ENCODE measurements at regions not wholly inside any gene's neighbourhood (a gene's known extent, or its start where the extent isn't known, plus 50 kb on each side); places are given as distances from the start of the nearest gene placed in this dataset.
A peak's percentile ranks its signal among the peaks of the same experiment; 100 is the strongest.

- peaks cover 52% of the 10 kb centered on the region for H3K27me3 ChIP-seq (ENCODE audit: control insufficient read depth, insufficient read depth, low read length)
- no peak overlapping the region for H3K4me2 ChIP-seq (ENCODE audit: low read length)
- no peak overlapping the region for H3K9ac ChIP-seq (ENCODE audit: low read depth, low read length)
- H3K4me1 ChIP-seq (ENCODE audit: control insufficient read depth, insufficient read depth, low read length) = peaks cover 4% of the 10 kb centered on the region
- no peaks in the 10 kb centered on the region for H3K36me3 ChIP-seq (ENCODE audit: insufficient read depth, low read length)
- H3K4me3 ChIP-seq (ENCODE audit: low read length) = no peak overlapping the region
- no peaks in the 10 kb centered on the region for H3K9me3 ChIP-seq (replicated peaks; ENCODE audit: low read length)
These were observed 50.7 kb upstream of the ACOT11 start for GRCh38 chr1:54497338-54497737.

- Histone ChIP-seq H3K9me3 (replicated peaks; ENCODE audit: low read length) (no peaks in the 10 kb centered on the region), H3K27me3 (ENCODE audit: control insufficient read depth, insufficient read depth, low read length) (peaks cover 42% of the 10 kb centered on the region), H3K4me1 (ENCODE audit: control insufficient read depth, insufficient read depth, low read length) (peaks cover 4% of the 10 kb centered on the region), H3K36me3 (ENCODE audit: insufficient read depth, low read length) (no peaks in the 10 kb centered on the region), H3K9ac (ENCODE audit: low read depth, low read length) (no peak overlapping the region), H3K4me3 (ENCODE audit: low read length) (no peak overlapping the region), H3K4me2 (ENCODE audit: low read length) (no peak overlapping the region)
These were observed 52.1 kb upstream of the ACOT11 start for GRCh38 chr1:54495954-54496353.

DNA sequence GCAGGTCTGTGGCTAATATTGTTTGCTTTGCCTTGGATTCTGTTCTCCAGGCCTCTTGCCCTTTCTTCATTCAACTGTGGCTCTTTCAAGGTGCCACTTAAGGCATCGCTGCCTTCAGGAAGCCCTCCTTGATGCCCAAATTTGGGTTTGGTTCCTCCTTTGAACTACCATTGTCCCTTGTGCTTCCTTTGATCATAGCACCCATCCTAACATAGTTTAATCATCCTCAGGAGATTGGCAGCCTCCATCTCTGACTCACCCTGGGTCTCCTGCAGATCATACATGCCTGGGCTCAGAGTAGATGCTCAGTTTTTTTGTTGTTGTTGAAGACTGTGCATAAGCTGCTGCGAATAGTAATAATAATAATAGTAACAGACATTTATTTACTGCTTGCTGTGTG, 54.4 kb upstream of the ACOT11 start:
- no peak overlapping the region for H3K4me3 ChIP-seq (ENCODE audit: low read length)
- H3K36me3 ChIP-seq (ENCODE audit: insufficient read depth, low read length) = no peaks in the 10 kb centered on the region
- no peaks in the 10 kb centered on the region for H3K4me1 ChIP-seq (ENCODE audit: control insufficient read depth, insufficient read depth, low read length)
- no peaks in the 10 kb centered on the region for H3K9me3 ChIP-seq (replicated peaks; ENCODE audit: low read length)
- peaks cover 28% of the 10 kb centered on the region for H3K27me3 ChIP-seq (ENCODE audit: control insufficient read depth, insufficient read depth, low read length)
- H3K4me2 ChIP-seq (ENCODE audit: low read length) = no peak overlapping the region
- no peak overlapping the region for H3K9ac ChIP-seq (ENCODE audit: low read depth, low read length)

- H3K9me3 ChIP-seq (replicated peaks; ENCODE audit: low read length) = no peaks in the 10 kb centered on the region
- H3K4me3 ChIP-seq (ENCODE audit: low read length) = no peak overlapping the region
- peaks cover 8% of the 10 kb centered on the region for H3K4me1 ChIP-seq (ENCODE audit: control insufficient read depth, insufficient read depth, low read length)
- peaks cover 12% of the 10 kb centered on the region for H3K27me3 ChIP-seq (ENCODE audit: control insufficient read depth, insufficient read depth, low read length)
- no peaks in the 10 kb centered on the region for H3K36me3 ChIP-seq (ENCODE audit: insufficient read depth, low read length)
- no peak overlapping the region for H3K9ac ChIP-seq (ENCODE audit: low read depth, low read length)
- no peak overlapping the region for H3K4me2 ChIP-seq (ENCODE audit: low read length)
These were observed 57.4 kb upstream of the ACOT11 start for GRCh38 chr1:54490361-54491248.

DNA sequence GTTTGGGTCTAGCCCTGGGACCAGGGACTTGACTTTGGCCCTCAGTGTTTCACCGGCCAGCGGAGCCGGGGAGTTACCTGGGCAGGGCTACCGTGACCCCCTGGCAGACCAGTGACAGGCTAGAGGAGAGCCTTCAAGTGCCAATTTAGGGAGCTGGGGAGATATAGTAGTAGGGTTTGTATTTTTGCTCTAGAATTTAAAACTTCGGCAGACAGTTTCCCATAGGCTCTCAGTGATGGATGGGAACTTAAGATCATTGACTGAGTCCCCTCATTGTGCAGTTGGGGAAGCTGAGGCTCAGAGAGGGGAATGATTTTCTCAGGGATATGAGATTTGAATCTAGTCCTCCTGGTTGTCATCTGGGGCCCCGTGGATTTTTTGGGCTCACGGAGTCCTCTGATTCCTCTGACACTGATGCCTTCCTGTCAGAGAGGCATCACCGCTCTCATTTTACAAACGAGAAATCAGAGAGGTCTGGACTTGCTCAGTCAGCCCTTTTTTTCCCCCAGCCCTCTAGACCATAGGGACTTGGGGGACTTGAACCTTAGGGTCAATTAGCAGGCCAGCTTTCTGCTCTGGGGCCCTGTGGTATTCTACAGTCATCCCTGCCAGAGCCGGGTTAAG, 58.3 kb upstream of the ACOT11 start:
- H3K9me3 ChIP-seq (replicated peaks; ENCODE audit: low read length) = no peaks in the 10 kb centered on the region
- H3K27me3 ChIP-seq (ENCODE audit: control insufficient read depth, insufficient read depth, low read length) = peaks cover 12% of the 10 kb centered on the region
- H3K9ac ChIP-seq (ENCODE audit: low read depth, low read length) = no peak overlapping the region
- H3K4me1 ChIP-seq (ENCODE audit: control insufficient read depth, insufficient read depth, low read length) = peaks cover 8% of the 10 kb centered on the region
- no peaks in the 10 kb centered on the region for H3K36me3 ChIP-seq (ENCODE audit: insufficient read depth, low read length)
- H3K4me2 ChIP-seq (ENCODE audit: low read length) = peak overlapping the region; percentile 84
- H3K4me3 ChIP-seq (ENCODE audit: low read length) = no peak overlapping the region

DNA sequence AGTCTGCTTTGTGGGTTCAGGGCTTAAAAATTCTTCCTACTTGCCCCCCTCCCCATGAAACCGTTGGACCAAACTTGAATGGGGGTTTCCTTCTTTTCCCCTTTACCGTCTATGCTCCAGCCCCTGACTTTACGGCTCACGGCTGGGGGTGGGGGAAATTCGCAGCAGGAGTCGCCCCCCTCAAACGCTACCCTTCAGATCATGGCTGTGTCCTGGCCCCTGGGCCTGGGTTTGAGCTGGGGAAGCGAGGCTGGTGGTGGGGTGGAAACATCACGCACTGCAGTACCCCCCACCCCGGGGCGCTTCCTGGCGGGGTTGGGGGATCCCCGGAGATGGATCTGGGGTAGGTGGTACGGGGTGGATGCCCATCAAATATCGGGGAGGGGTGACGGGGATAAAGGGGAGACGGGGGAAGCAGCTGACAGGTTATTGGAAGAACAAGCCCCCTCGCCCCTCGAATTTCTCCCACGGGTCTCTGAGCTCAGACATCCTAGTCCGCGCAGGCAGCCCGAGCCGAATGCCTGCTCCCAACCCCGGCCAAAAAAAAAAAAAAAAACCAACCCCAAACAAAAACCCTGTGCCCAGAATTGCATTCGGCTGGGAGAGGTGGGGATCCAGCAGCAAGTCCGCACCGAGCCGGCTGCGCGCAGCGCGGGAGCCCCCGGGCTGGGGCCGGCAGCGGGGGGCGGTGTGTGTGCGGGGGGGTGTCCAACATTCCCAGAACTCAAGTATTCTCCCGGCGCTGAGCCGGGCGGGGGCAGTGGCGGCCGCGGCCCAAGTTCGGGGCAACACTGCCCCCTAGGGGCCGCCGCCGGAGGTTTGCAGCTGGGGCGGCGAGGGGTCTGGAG, 59.0 kb upstream of the ACOT11 start:
- Histone ChIP-seq H3K27me3 (ENCODE audit: control insufficient read depth, insufficient read depth, low read length) (peaks cover 18% of the 10 kb centered on the region), H3K4me2 (ENCODE audit: low read length) (peak overlapping the region; percentile 84), H3K9me3 (replicated peaks; ENCODE audit: low read length) (no peaks in the 10 kb centered on the region), H3K4me3 (ENCODE audit: low read length) (peak overlapping the region; percentile 73), H3K36me3 (ENCODE audit: insufficient read depth, low read length) (no peaks in the 10 kb centered on the region), H3K9ac (ENCODE audit: low read depth, low read length) (peak overlapping the region; percentile 75), H3K4me1 (ENCODE audit: control insufficient read depth, insufficient read depth, low read length) (peaks cover 8% of the 10 kb centered on the region)

- Histone ChIP-seq H3K9ac (ENCODE audit: low read depth, low read length) (peak overlapping the region; percentile 75), H3K27me3 (ENCODE audit: control insufficient read depth, insufficient read depth, low read length) (peaks cover 21% of the 10 kb centered on the region)
These were observed 59.8 kb upstream of the ACOT11 start for GRCh38 chr1:54488065-54488750.

DNA sequence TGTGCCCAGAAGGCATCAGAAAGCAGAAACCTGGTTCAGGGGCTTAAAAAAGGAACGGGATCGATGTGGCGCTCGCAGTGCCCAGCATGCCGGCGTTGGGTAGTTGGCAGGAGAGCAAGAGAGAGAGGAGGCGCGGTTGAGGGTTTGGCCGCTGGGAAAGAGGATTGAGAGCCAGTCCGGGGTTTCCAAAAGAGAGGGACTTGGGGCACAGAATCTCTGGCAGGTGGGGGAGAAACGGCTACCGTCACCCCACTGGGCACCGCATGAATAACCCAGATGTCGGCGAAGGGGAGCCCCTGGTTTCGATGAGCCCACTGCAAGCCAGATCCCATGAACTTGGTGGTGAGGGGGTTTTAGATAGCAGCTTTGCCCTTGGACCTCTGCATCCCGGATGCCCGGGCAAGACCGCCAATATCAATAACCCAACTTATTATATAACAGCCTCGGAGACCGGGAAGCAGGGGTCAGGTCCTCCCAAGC, 60.4 kb upstream of the ACOT11 start:
- peak overlapping the region; percentile 73 for H3K4me3 ChIP-seq (ENCODE audit: low read length)
- peaks cover 8% of the 10 kb centered on the region for H3K4me1 ChIP-seq (ENCODE audit: control insufficient read depth, insufficient read depth, low read length)
- H3K9me3 ChIP-seq (replicated peaks; ENCODE audit: low read length) = no peaks in the 10 kb centered on the region
- peak overlapping the region; percentile 84 for H3K4me2 ChIP-seq (ENCODE audit: low read length)
- H3K9ac ChIP-seq (ENCODE audit: low read depth, low read length) = peak overlapping the region; percentile 75
- no peaks in the 10 kb centered on the region for H3K36me3 ChIP-seq (ENCODE audit: insufficient read depth, low read length)
- peaks cover 21% of the 10 kb centered on the region for H3K27me3 ChIP-seq (ENCODE audit: control insufficient read depth, insufficient read depth, low read length)

More at GRCh38 chr1:54488065-54488750, 59.8 kb upstream of the ACOT11 start:
- Histone ChIP-seq H3K36me3 (ENCODE audit: insufficient read depth, low read length) (no peaks in the 10 kb centered on the region), H3K4me2 (ENCODE audit: low read length) (peak overlapping the region; percentile 84), H3K4me1 (ENCODE audit: control insufficient read depth, insufficient read depth, low read length) (peaks cover 8% of the 10 kb centered on the region), H3K9me3 (replicated peaks; ENCODE audit: low read length) (no peaks in the 10 kb centered on the region), H3K4me3 (ENCODE audit: low read length) (peak overlapping the region; percentile 73)

DNA sequence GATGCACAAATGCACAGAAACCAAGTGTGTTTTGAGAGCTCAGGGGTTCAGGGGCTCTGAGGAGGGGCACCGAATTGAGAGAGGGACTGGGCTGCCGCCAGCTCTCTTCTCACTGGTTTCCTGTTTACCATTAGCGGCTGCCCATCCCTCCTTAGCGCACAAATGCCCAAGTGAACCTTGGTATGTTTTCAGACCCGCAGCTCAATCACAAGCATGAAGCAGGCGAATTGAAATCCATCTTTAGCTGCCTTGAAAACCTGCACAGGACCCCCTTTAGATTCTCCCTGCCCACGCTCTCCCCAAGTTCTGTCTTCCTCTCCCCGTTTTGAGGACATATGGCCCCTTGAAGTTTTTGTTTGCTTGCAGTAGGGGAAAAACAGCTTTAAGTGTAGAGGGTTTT, 61.1 kb upstream of the ACOT11 start:
- Histone ChIP-seq H3K4me1 (ENCODE audit: control insufficient read depth, insufficient read depth, low read length) (peaks cover 8% of the 10 kb centered on the region), H3K27me3 (ENCODE audit: control insufficient read depth, insufficient read depth, low read length) (peaks cover 21% of the 10 kb centered on the region), H3K9ac (ENCODE audit: low read depth, low read length) (no peak overlapping the region), H3K36me3 (ENCODE audit: insufficient read depth, low read length) (no peaks in the 10 kb centered on the region), H3K4me2 (ENCODE audit: low read length) (no peak overlapping the region), H3K9me3 (replicated peaks; ENCODE audit: low read length) (no peaks in the 10 kb centered on the region), H3K4me3 (ENCODE audit: low read length) (no peak overlapping the region)

DNA sequence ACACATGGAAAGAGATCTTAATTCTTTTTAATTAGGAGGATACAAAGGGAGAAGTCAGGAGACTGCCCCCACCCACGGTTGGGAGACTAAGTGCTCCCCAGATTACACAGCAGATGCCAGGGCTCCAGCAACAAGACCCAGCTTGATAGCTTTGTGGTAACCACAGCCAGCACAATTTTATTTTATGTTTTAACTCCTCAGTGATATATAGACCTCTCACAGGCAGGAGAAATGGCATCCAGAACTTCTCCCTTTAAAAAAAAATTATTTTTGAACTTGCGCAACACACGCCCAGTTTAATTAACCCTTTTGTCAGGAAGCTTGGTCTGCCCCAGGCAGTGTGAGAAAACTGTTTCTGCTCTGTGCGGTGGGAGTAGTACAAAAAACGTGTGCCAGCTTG, 62.6 kb upstream of the ACOT11 start:
- H3K9ac ChIP-seq (ENCODE audit: low read depth, low read length) = no peak overlapping the region
- no peaks in the 10 kb centered on the region for H3K36me3 ChIP-seq (ENCODE audit: insufficient read depth, low read length)
- H3K27me3 ChIP-seq (ENCODE audit: control insufficient read depth, insufficient read depth, low read length) = peaks cover 18% of the 10 kb centered on the region
- no peaks in the 10 kb centered on the region for H3K9me3 ChIP-seq (replicated peaks; ENCODE audit: low read length)
- no peak overlapping the region for H3K4me3 ChIP-seq (ENCODE audit: low read length)
- no peak overlapping the region for H3K4me2 ChIP-seq (ENCODE audit: low read length)
- peaks cover 8% of the 10 kb centered on the region for H3K4me1 ChIP-seq (ENCODE audit: control insufficient read depth, insufficient read depth, low read length)
